ENCODE measurements at regions not wholly inside any gene's neighbourhood (a gene's known extent, or its start where the extent isn't known, plus 50 kb on each side); places are given as distances from the start of the nearest gene placed in this dataset.

GRCh38 chr2:19003554-19003953 lies 354.9 kb downstream of the OSR1 start:
- TF ChIP-seq ZBTB7A (IDR thresholded peaks at IDR 0.05; ENCODE audit: low read depth), result no peak
- no peak for TF ChIP-seq MAX (IDR thresholded peaks at IDR 0.05)
- no peak for TF ChIP-seq NFIC (IDR thresholded peaks at IDR 0.05)
- TF ChIP-seq CEBPB (IDR thresholded peaks at IDR 0.05), result no peak
- no peak for TF ChIP-seq TCF12 (IDR thresholded peaks at IDR 0.05; ENCODE audit: low read depth)
- TF ChIP-seq CREB1 (IDR thresholded peaks at IDR 0.05; ENCODE audit: low read depth), result no peak
- TF ChIP-seq TEAD4 (IDR thresholded peaks at IDR 0.05), result no peak
- no peak for TF ChIP-seq YY1 (IDR thresholded peaks at IDR 0.05; ENCODE audit: low read depth)
- no peak for TF ChIP-seq TAF1 (IDR thresholded peaks at IDR 0.05; ENCODE audit: low read depth)
- TF ChIP-seq RAD21 (IDR thresholded peaks at IDR 0.05; ENCODE audit: low read depth), result no peak
- TF ChIP-seq EGR1 (IDR thresholded peaks at IDR 0.05), result no peak
- no peak for TF ChIP-seq FOXM1 (IDR thresholded peaks at IDR 0.05; ENCODE audit: borderline replicate concordance, low read depth)
- no peak for TF ChIP-seq USF1 (IDR thresholded peaks at IDR 0.05)
- no peak for TF ChIP-seq EP300 (IDR thresholded peaks at IDR 0.05; ENCODE audit: borderline replicate concordance)
- no peak for TF ChIP-seq REST (IDR thresholded peaks at IDR 0.05; ENCODE audit: low read depth)

- TF ChIP-seq USF1 (IDR thresholded peaks at IDR 0.05) (no peak), TAF1 (IDR thresholded peaks at IDR 0.05; ENCODE audit: low read depth) (no peak), REST (IDR thresholded peaks at IDR 0.05; ENCODE audit: low read depth) (no peak), MAX (IDR thresholded peaks at IDR 0.05) (no peak)
Observed at GRCh38 chr2:19000776-19001175, 357.6 kb downstream of the OSR1 start.

GRCh38 chr2:18999198-18999597 lies 359.2 kb downstream of the OSR1 start:
- TF ChIP-seq CEBPB (IDR thresholded peaks at IDR 0.05), result no peak
- no peak for TF ChIP-seq TAF1 (IDR thresholded peaks at IDR 0.05; ENCODE audit: low read depth)

GRCh38 chr2:18998491-18998890 lies 359.9 kb downstream of the OSR1 start:
- TF ChIP-seq ZBTB7A (IDR thresholded peaks at IDR 0.05; ENCODE audit: low read depth) (no peak), EGR1 (IDR thresholded peaks at IDR 0.05) (no peak), NFIC (IDR thresholded peaks at IDR 0.05) (no peak), TAF1 (IDR thresholded peaks at IDR 0.05; ENCODE audit: low read depth) (no peak), CEBPB (IDR thresholded peaks at IDR 0.05) (no peak), RAD21 (IDR thresholded peaks at IDR 0.05; ENCODE audit: low read depth) (no peak), MAX (IDR thresholded peaks at IDR 0.05) (no peak), YY1 (IDR thresholded peaks at IDR 0.05; ENCODE audit: low read depth) (no peak), TCF12 (IDR thresholded peaks at IDR 0.05; ENCODE audit: low read depth) (no peak), EP300 (IDR thresholded peaks at IDR 0.05; ENCODE audit: borderline replicate concordance) (no peak), CREB1 (IDR thresholded peaks at IDR 0.05; ENCODE audit: low read depth) (no peak), REST (IDR thresholded peaks at IDR 0.05; ENCODE audit: low read depth) (no peak), FOXM1 (IDR thresholded peaks at IDR 0.05; ENCODE audit: borderline replicate concordance, low read depth) (no peak)

- no peak for TF ChIP-seq EP300 (IDR thresholded peaks at IDR 0.05; ENCODE audit: borderline replicate concordance)
- no peak for TF ChIP-seq TAF1 (IDR thresholded peaks at IDR 0.05; ENCODE audit: low read depth)
- TF ChIP-seq CREB1 (IDR thresholded peaks at IDR 0.05; ENCODE audit: low read depth), result no peak
- no peak for TF ChIP-seq EGR1 (IDR thresholded peaks at IDR 0.05)
- no peak for TF ChIP-seq ZBTB7A (IDR thresholded peaks at IDR 0.05; ENCODE audit: low read depth)
- TF ChIP-seq USF1 (IDR thresholded peaks at IDR 0.05), result no peak
- no peak for TF ChIP-seq NFIC (IDR thresholded peaks at IDR 0.05)
- TF ChIP-seq TEAD4 (IDR thresholded peaks at IDR 0.05), result no peak
Observed at GRCh38 chr2:18993756-18994338, 364.6 kb downstream of the OSR1 start.
